HepG2 (cell line): ENCODE measurements at regions not wholly inside any gene's neighbourhood (a gene's known extent, or its start where the extent isn't known, plus 50 kb on each side); places are given as distances from the start of the nearest gene placed in this dataset.
A peak's percentile ranks its signal among the peaks of the same experiment; 100 is the strongest.

Experiments
- ATAC-seq: fragments of 200-7000 bp; cut with Tn5 transposase; 3 replicates; pipeline ENCODE4 v1.9.1; 2020; ENCODE audit warnings: mild to moderate bottlenecking, moderate library complexity
- BruUV-seq: library from RNA; stranded (reverse); fragments of 400-500 nt; replicated peaks from 2 replicates; lab custom pipeline; 2021; lab: Mats Ljungman, UMichigan
- CTCF ChIA-PET: fragments of 300-600 bp; formaldehyde crosslinking; extraction: SDS; loops from one replicate; lab custom pipeline; 2021; ENCODE audit warnings: low total read pairs, inconsistent platforms, low intra/inter-chr PET ratio; lab: Yijun Ruan, JAX
- POLR2A ChIA-PET: fragments of 350-600 bp; sonication (Branson Sonifier 250); formaldehyde crosslinking; loops from one replicate; lab custom pipeline; 2020; ENCODE audit warnings: antibody characterized with exemption, inconsistent platforms; lab: Yijun Ruan, JAX
- DNase-seq: peaks from one replicate; pipeline ENCODE4 v3.0.0-alpha.2; 2015; ENCODE audit warnings: low spot score
- FAIRE-seq: peaks from 3 replicates; lab custom pipeline; 2011; peaks lifted over from hg19 to GRCh38; lab: Jason Lieb, UNC
- H2AFZ ChIP-seq: one replicate; pipeline ENCODE4 v1.6.1; 2011; ENCODE audit warnings: low read length, inconsistent platforms
- H3K27ac ChIP-seq: fragments of 300-600 bp; 3 replicates; pipeline ENCODE4 v1.8.0; 2011; ENCODE audit warnings: mixed run types, mild to moderate bottlenecking, mixed read lengths, low read length, inconsistent platforms; ENCODE audit not compliant: insufficient read depth; ENCODE audit errors: extremely low read length
- H3K27me3 ChIP-seq, 2 experiments: fragments of 200-600 bp in 1 of 2; 2 replicates in 1 of 2; 3 replicates in 1 of 2; pipeline versions ENCODE4 v1.6.0 to v1.8.0; 2011; ENCODE audit warnings: low read length in 2 of 2, mild to moderate bottlenecking in 2 of 2, moderate library complexity in 2 of 2, inconsistent platforms in 1 of 2; ENCODE audit not compliant: insufficient read depth in 2 of 2, control insufficient read depth in 1 of 2
- H3K36me3 ChIP-seq, 2 experiments: fragments of 200-600 bp in 1 of 2; replicated peaks in 1 of 2; 2 replicates in 1 of 2; 3 replicates in 1 of 2; pipeline versions ENCODE4 v1.5.1 to v1.8.0; 2011; ENCODE audit warnings: low read length in 2 of 2, inconsistent platforms in 1 of 2; ENCODE audit not compliant: insufficient read depth in 2 of 2, control insufficient read depth in 1 of 2
- H3K4me1 ChIP-seq: 2 replicates; pipeline ENCODE4 v1.5.1; 2012; ENCODE audit warnings: low read length, inconsistent platforms; ENCODE audit not compliant: insufficient read depth
- H3K4me2 ChIP-seq: 2 replicates; pipeline ENCODE4 v1.6.0; 2011; ENCODE audit warnings: low read depth, low read length, inconsistent platforms
- H3K4me3 ChIP-seq, 3 experiments: fragments of 200-600 bp in 1 of 3; sonication (generic), shearing (Covaris generic) in 1 of 3; replicated peaks in 1 of 3; 2 replicates each; pipeline ENCODE4 v1.5.1; 2011 to 2016; ENCODE audit warnings: low read length in 3 of 3, inconsistent platforms in 2 of 3, low read depth in 2 of 3, mild to moderate bottlenecking in 2 of 3, control low read depth in 1 of 3, mixed read lengths in 1 of 3; ENCODE audit not compliant: insufficient read depth in 1 of 3
- H3K79me2 ChIP-seq: one replicate; pipeline ENCODE4 v1.6.1; 2011; ENCODE audit warnings: low read length, inconsistent platforms; ENCODE audit not compliant: insufficient read depth
- H3K9ac ChIP-seq: 2 replicates; pipeline ENCODE4 v1.6.0; 2011; ENCODE audit warnings: mild to moderate bottlenecking, low read depth, low read length, inconsistent platforms; ENCODE audit not compliant: insufficient read depth
- H3K9me3 ChIP-seq: 2 replicates; pipeline ENCODE4 v1.5.1; 2012; ENCODE audit warnings: mild to moderate bottlenecking, low read length
- H4K20me1 ChIP-seq: 2 replicates; pipeline ENCODE4 v1.6.0; 2011; ENCODE audit warnings: inconsistent platforms, mild to moderate bottlenecking, low read length, moderate library complexity; ENCODE audit not compliant: insufficient read depth
- GABPA ChIP-seq, 2 experiments: IDR thresholded peaks; 2 replicates each; pipeline ENCODE4 v1.6.1; 2011 to 2016; ENCODE audit warnings: low read depth in 2 of 2, low read length in 1 of 2, missing biosample characterization in 1 of 2, missing genetic modification characterization in 1 of 2
- SKI ChIP-seq: fragments of 450-650 bp; IDR thresholded peaks from one replicate; pipeline ENCODE4 v1.6.1; 2018; ENCODE audit warnings: mild to moderate bottlenecking; ENCODE audit not compliant: partially characterized antibody
- ZKSCAN5 ChIP-seq: sonication (generic); formaldehyde crosslinking; IDR thresholded peaks from 2 replicates; pipeline ENCODE4 v1.5.1; 2020; ENCODE audit warnings: mild to moderate bottlenecking, missing genetic modification reagents
- WGBS: methylation state at CpG from one replicate; pipeline ENCODE4 v1.1.6; 2017; ENCODE audit warnings: low lambda C conversion rate; 5-methylcytosine and 5-hydroxymethylcytosine counted together
- in situ Hi-C: cut with HindIII; loops from 2 replicates; pipeline ENCODE4 v1.10.0; 2017; ENCODE audit warnings: low pct_unique_long_range_greater_than_20kb; ENCODE audit not compliant: extremely low pct_ligation_motif_present
- intact Hi-C: fragments of 100-400 bp; cut with micrococcal nuclease; formaldehyde crosslinking; loops from one replicate; pipeline ENCODE4 v1.10.0; 2022; ENCODE audit not compliant: unreplicated experiment
- TF ChIP-seq, protein P1 (sequence below): sonication (generic); formaldehyde crosslinking; IDR thresholded peaks from 2 replicates; pipeline ENCODE4 v1.8.0; 2022; ENCODE audit warnings: mild to moderate bottlenecking, missing genetic modification reagents

DNA sequence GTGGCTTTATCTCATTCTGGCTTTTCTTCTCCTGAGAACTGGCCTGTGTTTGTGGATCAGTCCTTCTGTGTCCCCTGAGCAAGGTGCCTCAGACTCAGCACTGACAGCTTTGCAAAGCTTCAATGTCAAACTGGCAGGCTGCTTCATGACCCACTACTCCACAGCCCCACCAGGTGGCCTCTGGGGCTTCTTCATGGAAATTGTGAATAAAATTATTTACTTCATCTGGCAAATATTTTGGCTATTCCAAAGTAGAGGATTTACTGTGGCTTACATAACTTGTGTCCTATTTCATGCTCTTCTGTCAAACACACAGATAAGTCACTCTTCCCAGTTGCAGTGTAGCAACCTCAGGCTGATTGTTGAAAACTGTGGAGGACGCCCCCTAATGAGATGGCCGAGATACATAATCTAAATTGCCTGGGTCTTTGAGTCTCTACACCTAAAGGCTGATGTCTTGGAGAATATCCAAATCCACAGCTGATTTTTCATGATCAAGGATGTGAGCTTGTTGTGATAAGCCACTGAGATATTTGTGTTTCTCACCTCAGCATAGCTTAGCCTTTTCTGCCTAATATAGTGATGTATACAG is 721.9 kb upstream of the SLC10A2 start:
- POLR2A ChIA-PET, result no interaction called here
- H3K79me2 ChIP-seq, result no peaks in the 10 kb centered on the region
- ATAC-seq, result no peak
- H3K36me3 ChIP-seq, result no peaks in the 10 kb centered on the region
- H3K4me3 ChIP-seq, result no peak overlapping the region
- CTCF ChIA-PET, result no interaction called here
- no peaks in the 10 kb centered on the region for H4K20me1 ChIP-seq
- intact Hi-C loops (no loop called here), in situ Hi-C loops (no loop called here)
- 0% methylated on average over 2 of the region's 2 CpGs for WGBS
- peaks cover 74% of the 10 kb centered on the region for H3K9me3 ChIP-seq
- H3K9ac ChIP-seq, result no peak overlapping the region
- FAIRE-seq, result no peak
- no peak overlapping the region for H3K27ac ChIP-seq
- DNase-seq, result no peak
- BruUV-seq, result no TSS peak
- H2AFZ ChIP-seq, result no peak overlapping the region
- H3K4me1 ChIP-seq, result no peaks in the 10 kb centered on the region
- TF ChIP-seq SKI (no peak), ZKSCAN5 (CRISPR knock-in tag) (no peak)
- no peak overlapping the region for H3K4me2 ChIP-seq
- no peaks in the 10 kb centered on the region for H3K27me3 ChIP-seq

DNA sequence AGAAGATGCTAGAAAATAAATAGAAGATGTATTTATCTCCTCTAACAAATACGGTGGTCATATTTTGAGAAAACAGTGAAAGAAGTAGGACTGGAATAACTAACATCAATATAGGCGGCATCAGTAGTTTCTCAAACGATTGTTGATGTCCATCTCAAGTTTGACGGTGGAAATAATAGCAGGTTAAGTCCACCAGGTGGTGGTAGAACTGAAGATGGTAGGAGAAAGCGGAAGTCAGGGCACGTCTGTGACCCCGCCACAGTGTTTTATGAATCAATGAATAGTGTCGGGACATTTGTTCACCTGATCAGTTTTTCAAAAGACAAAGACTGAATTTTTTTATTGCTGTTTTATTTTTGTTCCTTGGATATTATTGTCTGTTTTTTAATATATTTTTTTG is 706.4 kb upstream of the SLC10A2 start:
- Histone ChIP-seq H3K4me3 (no peak overlapping the region), H3K27me3 (no peaks in the 10 kb centered on the region), H3K36me3 (no peaks in the 10 kb centered on the region), H3K4me2 (no peak overlapping the region), H2AFZ (no peak overlapping the region), H3K27ac (no peak overlapping the region), H3K9ac (no peak overlapping the region), H3K9me3 (peaks cover 70% of the 10 kb centered on the region)
- in situ Hi-C loops, result no loop called here
- intact Hi-C loops, result no loop called here
- POLR2A ChIA-PET, result no interaction called here
- TF ChIP-seq GABPA (IDR thresholded peaks at IDR 0.05; ENCODE audit: low read depth, low read length) (no peak), GABPA (CRISPR knock-in tag; IDR thresholded peaks at IDR 0.05; ENCODE audit: low read depth) (peak; percentile 43; the same call in 1 of the 2 replicates)
- TF ChIP-seq, protein P1, sequence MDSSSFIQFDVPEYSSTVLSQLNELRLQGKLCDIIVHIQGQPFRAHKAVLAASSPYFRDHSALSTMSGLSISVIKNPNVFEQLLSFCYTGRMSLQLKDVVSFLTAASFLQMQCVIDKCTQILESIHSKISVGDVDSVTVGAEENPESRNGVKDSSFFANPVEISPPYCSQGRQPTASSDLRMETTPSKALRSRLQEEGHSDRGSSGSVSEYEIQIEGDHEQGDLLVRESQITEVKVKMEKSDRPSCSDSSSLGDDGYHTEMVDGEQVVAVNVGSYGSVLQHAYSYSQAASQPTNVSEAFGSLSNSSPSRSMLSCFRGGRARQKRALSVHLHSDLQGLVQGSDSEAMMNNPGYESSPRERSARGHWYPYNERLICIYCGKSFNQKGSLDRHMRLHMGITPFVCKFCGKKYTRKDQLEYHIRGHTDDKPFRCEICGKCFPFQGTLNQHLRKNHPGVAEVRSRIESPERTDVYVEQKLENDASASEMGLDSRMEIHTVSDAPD, result no peak
- TF ChIP-seq, all 625 proteins: peak for 1
- WGBS, result 3% methylated on average over 8 of the region's 8 CpGs
- Histone ChIP-seq H3K79me2 (no peaks in the 10 kb centered on the region), H4K20me1 (no peaks in the 10 kb centered on the region), H3K4me1 (no peaks in the 10 kb centered on the region)
- CTCF ChIA-PET, result no interaction called here
- FAIRE-seq (no peak), ATAC-seq (peak; percentile 37; the same call in 1 of the 3 replicates), DNase-seq (peak; percentile 3)
- no TSS peak for BruUV-seq
